Activated gamma-delta T cell treated with anti-CD3 and anti-CD28 coated beads, Interleukin-2, amount 50 U/mL, for 16 hours (primary cell): ENCODE measurements at regions not wholly inside any gene's neighbourhood (a gene's known extent, or its start where the extent isn't known, plus 50 kb on each side); places are given as distances from the start of the nearest gene placed in this dataset.

Experiments
- DNase-seq: peaks from one replicate; pipeline ENCODE4 v3.0.0-alpha.2; 2020; ENCODE audit warnings: low read depth

- DNase-seq: no peak
Measured at GRCh38 chr10:29687421-29688164, 52.8 kb upstream of the SVIL start.

DNA sequence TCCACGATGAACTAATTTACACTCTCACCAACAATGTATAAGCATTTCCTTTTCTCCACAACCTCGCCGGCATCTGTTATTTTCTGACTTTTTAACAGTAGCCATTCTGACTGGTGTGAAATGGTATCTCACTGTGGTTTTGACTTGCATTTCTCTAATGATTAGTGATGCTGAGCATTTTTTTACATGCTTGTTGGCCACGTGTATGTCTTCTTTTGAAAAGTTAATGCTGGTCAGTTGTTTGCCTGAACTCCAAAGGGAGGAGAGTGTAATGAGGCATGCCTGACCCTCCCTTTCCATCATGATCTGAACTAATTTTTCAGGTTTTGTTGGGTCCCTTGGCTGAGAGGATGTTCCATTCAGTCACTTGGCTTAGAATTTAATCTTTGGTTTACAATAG, 50.7 kb upstream of the SVIL start:
- no peak for DNase-seq
